ENCODE measurements at regions not wholly inside any gene's neighbourhood (a gene's known extent, or its start where the extent isn't known, plus 50 kb on each side); places are given as distances from the start of the nearest gene placed in this dataset.

DNA sequence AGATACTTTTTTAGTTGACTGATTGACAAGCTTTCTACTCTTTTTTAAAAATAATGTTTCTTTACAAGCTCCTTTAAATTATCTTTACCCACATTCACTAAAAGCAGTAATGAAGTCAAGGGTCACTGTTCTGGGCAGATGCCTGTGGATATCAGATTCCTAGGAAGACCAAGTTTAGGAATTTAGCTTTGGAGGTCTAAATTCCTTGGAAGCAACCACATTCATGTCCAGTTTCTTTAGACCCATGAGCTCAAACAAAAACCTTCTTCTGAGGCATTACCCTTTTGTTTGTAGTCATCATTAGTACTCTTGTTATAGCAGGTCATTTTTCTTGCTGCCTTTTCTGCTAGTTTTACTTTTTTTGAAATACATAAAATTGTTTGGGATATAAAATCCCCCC, 462.9 kb upstream of the JAG1 start (continued):
- TF ChIP-seq ETS1 (CRISPR knock-in tag; IDR thresholded peaks at IDR 0.05) (no peak), POLR2G (IDR thresholded peaks at IDR 0.05; ENCODE audit: low read depth, low read length) (no peak), ZFP91 (CRISPR knock-in tag; IDR thresholded peaks at IDR 0.05; ENCODE audit: borderline replicate concordance) (no peak), TSC22D2 (CRISPR knock-in tag; IDR thresholded peaks at IDR 0.05; ENCODE audit: borderline replicate concordance) (no peak), ZBTB42 (CRISPR knock-in tag; IDR thresholded peaks at IDR 0.05) (no peak), AGO2 (optimal IDR thresholded peaks at IDR 0.05; ENCODE audit: low read depth, low read length) (no peak), MBNL3 (CRISPR knock-in tag; conservative IDR thresholded peaks at IDR 0.05) (no peak), EP300 (IDR thresholded peaks at IDR 0.05; ENCODE audit: low read depth in 2 of 2, low read length in 2 of 2) (no peak), EP300 (CRISPR knock-in tag; IDR thresholded peaks at IDR 0.05; ENCODE audit: borderline replicate concordance) (no peak), DNMT3B (CRISPR knock-in tag; conservative IDR thresholded peaks at IDR 0.05) (no peak), ATF1 (CRISPR knock-in tag; IDR thresholded peaks at IDR 0.05) (no peak), ZNF781 (CRISPR knock-in tag; IDR thresholded peaks at IDR 0.05; ENCODE audit: borderline replicate concordance, not compliant biosample characterization) (no peak), MIXL1 (CRISPR knock-in tag; IDR thresholded peaks at IDR 0.05) (no peak)
- TF ChIP-seq, protein P1, sequence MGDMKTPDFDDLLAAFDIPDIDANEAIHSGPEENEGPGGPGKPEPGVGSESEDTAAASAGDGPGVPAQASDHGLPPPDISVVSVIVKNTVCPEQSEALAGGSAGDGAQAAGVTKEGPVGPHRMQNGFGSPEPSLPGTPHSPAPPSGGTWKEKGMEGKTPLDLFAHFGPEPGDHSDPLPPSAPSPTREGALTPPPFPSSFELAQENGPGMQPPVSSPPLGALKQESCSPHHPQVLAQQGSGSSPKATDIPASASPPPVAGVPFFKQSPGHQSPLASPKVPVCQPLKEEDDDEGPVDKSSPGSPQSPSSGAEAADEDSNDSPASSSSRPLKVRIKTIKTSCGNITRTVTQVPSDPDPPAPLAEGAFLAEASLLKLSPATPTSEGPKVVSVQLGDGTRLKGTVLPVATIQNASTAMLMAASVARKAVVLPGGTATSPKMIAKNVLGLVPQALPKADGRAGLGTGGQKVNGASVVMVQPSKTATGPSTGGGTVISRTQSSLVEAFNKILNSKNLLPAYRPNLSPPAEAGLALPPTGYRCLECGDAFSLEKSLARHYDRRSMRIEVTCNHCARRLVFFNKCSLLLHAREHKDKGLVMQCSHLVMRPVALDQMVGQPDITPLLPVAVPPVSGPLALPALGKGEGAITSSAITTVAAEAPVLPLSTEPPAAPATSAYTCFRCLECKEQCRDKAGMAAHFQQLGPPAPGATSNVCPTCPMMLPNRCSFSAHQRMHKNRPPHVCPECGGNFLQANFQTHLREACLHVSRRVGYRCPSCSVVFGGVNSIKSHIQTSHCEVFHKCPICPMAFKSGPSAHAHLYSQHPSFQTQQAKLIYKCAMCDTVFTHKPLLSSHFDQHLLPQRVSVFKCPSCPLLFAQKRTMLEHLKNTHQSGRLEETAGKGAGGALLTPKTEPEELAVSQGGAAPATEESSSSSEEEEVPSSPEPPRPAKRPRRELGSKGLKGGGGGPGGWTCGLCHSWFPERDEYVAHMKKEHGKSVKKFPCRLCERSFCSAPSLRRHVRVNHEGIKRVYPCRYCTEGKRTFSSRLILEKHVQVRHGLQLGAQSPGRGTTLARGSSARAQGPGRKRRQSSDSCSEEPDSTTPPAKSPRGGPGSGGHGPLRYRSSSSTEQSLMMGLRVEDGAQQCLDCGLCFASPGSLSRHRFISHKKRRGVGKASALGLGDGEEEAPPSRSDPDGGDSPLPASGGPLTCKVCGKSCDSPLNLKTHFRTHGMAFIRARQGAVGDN (CRISPR knock-in tag; IDR thresholded peaks at IDR 0.05): no peak
